ENCODE measurements at regions not wholly inside any gene's neighbourhood (a gene's known extent, or its start where the extent isn't known, plus 50 kb on each side); places are given as distances from the start of the nearest gene placed in this dataset.

DNA sequence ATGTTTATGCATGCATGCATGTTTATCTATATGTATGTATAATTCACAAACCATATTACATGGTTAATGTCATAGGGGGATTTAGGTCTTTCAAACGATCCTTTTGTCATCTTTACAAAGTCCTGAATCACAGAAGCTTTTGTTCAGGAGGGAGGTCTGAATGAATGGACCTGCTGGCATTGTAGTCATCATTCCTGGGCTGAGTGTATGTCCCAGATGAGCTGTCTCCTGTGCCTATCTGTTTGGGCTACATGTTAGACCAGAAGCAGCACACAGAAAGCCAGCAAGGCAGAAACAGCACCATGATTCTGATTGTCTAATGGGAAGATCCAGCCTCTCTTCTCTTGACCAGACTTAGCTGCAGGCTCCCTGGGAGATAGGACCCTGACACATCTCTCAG lies 69.5 kb downstream of the ADM start:
- no peak for TF ChIP-seq FOXA1 (IDR thresholded peaks at IDR 0.05)
- TF ChIP-seq FOXM1 (IDR thresholded peaks at IDR 0.05; ENCODE audit: borderline replicate concordance), result no peak
- no peak for TF ChIP-seq BHLHE40 (IDR thresholded peaks at IDR 0.05; ENCODE audit: borderline replicate concordance)
- TF ChIP-seq TARDBP (IDR thresholded peaks at IDR 0.05), result no peak
- TF ChIP-seq ZNF384 (IDR thresholded peaks at IDR 0.05), result no peak
- TF ChIP-seq SUZ12 (IDR thresholded peaks at IDR 0.05), result no peak
- TF ChIP-seq NFRKB (IDR thresholded peaks at IDR 0.05), result no peak
- TF ChIP-seq SP1 (IDR thresholded peaks at IDR 0.05), result no peak
- no peak for TF ChIP-seq ARNT (IDR thresholded peaks at IDR 0.05)
- no peak for TF ChIP-seq FOXK2 (IDR thresholded peaks at IDR 0.05)
- TF ChIP-seq, protein P1, sequence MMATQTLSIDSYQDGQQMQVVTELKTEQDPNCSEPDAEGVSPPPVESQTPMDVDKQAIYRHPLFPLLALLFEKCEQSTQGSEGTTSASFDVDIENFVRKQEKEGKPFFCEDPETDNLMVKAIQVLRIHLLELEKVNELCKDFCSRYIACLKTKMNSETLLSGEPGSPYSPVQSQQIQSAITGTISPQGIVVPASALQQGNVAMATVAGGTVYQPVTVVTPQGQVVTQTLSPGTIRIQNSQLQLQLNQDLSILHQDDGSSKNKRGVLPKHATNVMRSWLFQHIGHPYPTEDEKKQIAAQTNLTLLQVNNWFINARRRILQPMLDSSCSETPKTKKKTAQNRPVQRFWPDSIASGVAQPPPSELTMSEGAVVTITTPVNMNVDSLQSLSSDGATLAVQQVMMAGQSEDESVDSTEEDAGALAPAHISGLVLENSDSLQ (IDR thresholded peaks at IDR 0.05), result no peak
- no peak for TF ChIP-seq CTBP1 (IDR thresholded peaks at IDR 0.05; ENCODE audit: borderline replicate concordance)

Measured in HEK293T (cell line).